GM18507 (cell line): ENCODE measurements at regions not wholly inside any gene's neighbourhood (a gene's known extent, or its start where the extent isn't known, plus 50 kb on each side); places are given as distances from the start of the nearest gene placed in this dataset.

Experiments used
- DNase-seq: peaks from one replicate; pipeline ENCODE4 v3.0.0; 2011; ENCODE audit warnings: low read depth; ENCODE audit not compliant: insufficient read length; ENCODE audit errors: extremely low spot score
- FAIRE-seq: peaks from 2 replicates; lab custom pipeline; 2011; peaks lifted over from hg19 to GRCh38; lab: Jason Lieb, UNC

GRCh38 chr1:14308460-14308859 lies 290.0 kb upstream of the KAZN start:
- DNase-seq (no peak), FAIRE-seq (no peak)

- no peak for FAIRE-seq
- no peak for DNase-seq
Measured at GRCh38 chr1:14309984-14310383, 288.5 kb upstream of the KAZN start.

- no peak for DNase-seq
- FAIRE-seq = no peak
Measured at GRCh38 chr1:14310476-14310875, 288.0 kb upstream of the KAZN start.

- FAIRE-seq = no peak
- DNase-seq = no peak
Measured at GRCh38 chr1:14313731-14314431, 284.6 kb upstream of the KAZN start.

- no peak for FAIRE-seq
- no peak for DNase-seq
Measured at GRCh38 chr1:14318830-14319229, 279.7 kb upstream of the KAZN start.

- DNase-seq = no peak
Measured at GRCh38 chr1:14320518-14320917, 278.0 kb upstream of the KAZN start.

GRCh38 chr1:14320986-14321385 lies 277.5 kb upstream of the KAZN start:
- no peak for DNase-seq
- no peak for FAIRE-seq

More at GRCh38 chr1:14320518-14320917, 278.0 kb upstream of the KAZN start:
- no peak for FAIRE-seq

GRCh38 chr1:14321422-14321821 lies 277.1 kb upstream of the KAZN start:
- no peak for DNase-seq
- no peak for FAIRE-seq

- FAIRE-seq = no peak
Measured at GRCh38 chr1:14323568-14324247, 274.8 kb upstream of the KAZN start.

GRCh38 chr1:14324248-14324630 lies 274.2 kb upstream of the KAZN start:
- FAIRE-seq (no peak), DNase-seq (no peak)

More at GRCh38 chr1:14323568-14324247, 274.8 kb upstream of the KAZN start:
- DNase-seq = no peak

GRCh38 chr1:14326857-14327256 lies 271.6 kb upstream of the KAZN start:
- DNase-seq (no peak), FAIRE-seq (no peak)

- no peak for FAIRE-seq
- DNase-seq = no peak
Measured at GRCh38 chr1:14328685-14329084, 269.8 kb upstream of the KAZN start.

GRCh38 chr1:14332158-14332557 lies 266.3 kb upstream of the KAZN start:
- DNase-seq (no peak), FAIRE-seq (no peak)

- FAIRE-seq (no peak), DNase-seq (no peak)
Measured at GRCh38 chr1:14334336-14335176, 263.9 kb upstream of the KAZN start.

- FAIRE-seq (no peak), DNase-seq (no peak)
Measured at GRCh38 chr1:14338509-14338908, 260.0 kb upstream of the KAZN start.

GRCh38 chr1:14339288-14339687 lies 259.2 kb upstream of the KAZN start:
- no peak for FAIRE-seq

GRCh38 chr1:14340002-14340785 lies 258.3 kb upstream of the KAZN start:
- FAIRE-seq = no peak

More at GRCh38 chr1:14339288-14339687, 259.2 kb upstream of the KAZN start:
- DNase-seq = no peak

GRCh38 chr1:14341147-14341546 lies 257.3 kb upstream of the KAZN start:
- DNase-seq = no peak
- no peak for FAIRE-seq

More at GRCh38 chr1:14340002-14340785, 258.3 kb upstream of the KAZN start:
- no peak for DNase-seq

- FAIRE-seq (no peak), DNase-seq (no peak)
Measured at GRCh38 chr1:14345946-14346550, 252.4 kb upstream of the KAZN start.
